Stomach (tissue), 8 donors: ENCODE measurements at regions not wholly inside any gene's neighbourhood (a gene's known extent, or its start where the extent isn't known, plus 50 kb on each side); places are given as distances from the start of the nearest gene placed in this dataset.

Source experiments
- DNase-seq, 2 donors: peaks; one replicate each; pipeline versions ENCODE4 v3.0.0 to v3.0.0-alpha.2; 2013 to 2019
- H3K27ac ChIP-seq, 5 donors: fragments of 200-600 bp in 4 of 5; sonication (generic) in 4 of 5; one replicate each; pipeline ENCODE4 v1.5.1; 2013 to 2019; ENCODE audit warnings: mild to moderate bottlenecking in 1 of 5, moderate library complexity in 1 of 5
- H3K27me3 ChIP-seq, 3 donors: fragments of 200-600 bp; sonication (generic); one replicate each; pipeline ENCODE4 v1.5.1; 2017 to 2019; ENCODE audit warnings: mixed run types in 1 of 3
- H3K36me3 ChIP-seq, 4 donors: fragments of 200-600 bp; sonication (generic); 1 replicate in 3 of 4; 2 replicates in 1 of 4; pipeline ENCODE4 v1.5.1; 2016 to 2019
- H3K4me1 ChIP-seq, 4 donors: fragments of 200-600 bp; sonication (generic); one replicate each; pipeline ENCODE4 v1.5.1; 2016 to 2019
- H3K4me3 ChIP-seq, 4 donors: fragments of 200-600 bp; sonication (generic) in 3 of 4; one replicate each; pipeline ENCODE4 v1.5.1; 2016 to 2019; ENCODE audit warnings: mild to moderate bottlenecking in 1 of 4
- H3K9me3 ChIP-seq, 4 donors: fragments of 200-600 bp; sonication (generic); one replicate each; pipeline ENCODE4 v1.5.1; 2016 to 2019
- EP300 ChIP-seq: sonication (generic); formaldehyde crosslinking; IDR thresholded peaks from one replicate; pipeline ENCODE4 v1.6.1; 2017; ENCODE audit warnings: antibody characterized with exemption
- POLR2A ChIP-seq, 4 donors: fragments of 450-650 bp; IDR thresholded peaks; one replicate each; pipeline ENCODE4 v1.6.1; 2016; ENCODE audit warnings: antibody characterized with exemption in 4 of 4, control low read depth in 2 of 4, mild to moderate bottlenecking in 1 of 4, moderate library complexity in 1 of 4
- POLR2AphosphoS5 ChIP-seq, 3 donors: sonication (generic); formaldehyde crosslinking; IDR thresholded peaks; one replicate each; pipeline ENCODE4 v1.6.1; 2016; ENCODE audit warnings: antibody characterized with exemption in 3 of 3
- WGBS, 5 donors: extraction: QIAGEN DNeasy Blood & Tissue Kit in 3 of 5; methylation state at CpG; one replicate each; pipeline versions ENCODE4 v1.1.5 to v1.1.7; 2013 to 2018; 5-methylcytosine and 5-hydroxymethylcytosine counted together
- intact Hi-C: fragments of 100-400 bp; cut with DNase I; formaldehyde crosslinking; loops from one replicate; pipeline ENCODE4 v1.15.1; 2023; ENCODE audit warnings: low total_unique reads
- TF ChIP-seq, protein P1 (sequence below), 7 experiments: fragments of 450-650 bp in 4 of 7; fragments of 200-600 bp in 3 of 7; sonication (generic) in 3 of 7; IDR thresholded peaks; one replicate each; pipeline ENCODE4 v1.5.1; 2016 to 2019; ENCODE audit warnings: antibody characterized with exemption in 7 of 7, control low read depth in 2 of 7, mild to moderate bottlenecking in 1 of 7
- donor health status: healthy with polysubstance abuse.
- donor health status: Bipolar disorder and iron deficiency.
- donor health status: healthy.

DNA sequence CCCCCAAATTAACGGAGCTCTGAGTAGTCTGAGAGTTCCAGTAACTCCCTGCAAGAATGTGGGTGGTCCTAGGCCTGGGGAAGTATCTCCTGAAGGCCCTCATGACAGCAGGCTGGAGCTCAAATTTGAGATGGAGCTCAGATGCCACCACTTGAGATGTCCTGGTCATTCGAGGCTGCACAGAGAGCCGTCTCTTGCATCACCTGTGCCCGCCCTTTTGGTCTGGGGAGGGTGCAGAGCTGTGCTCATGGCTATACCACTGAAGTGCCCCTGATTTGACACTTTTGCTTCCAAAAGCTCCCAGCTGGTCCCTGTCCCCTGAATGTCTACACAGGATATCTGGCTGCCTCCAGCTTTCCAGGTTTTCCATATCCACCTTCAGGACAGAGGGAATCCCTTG, 214.0 kb upstream of the B3GAT1 start:
- Histone ChIP-seq H3K36me3 (no peaks in the 10 kb centered on the region), H3K27me3 (peaks cover 0 to 23% (median 0%) of the 10 kb centered on the region in 3 donors), H3K27ac (no peak overlapping the region), H3K4me3 (no peak overlapping the region), H3K9me3 (no peaks in the 10 kb centered on the region), H3K4me1 (no peaks in the 10 kb centered on the region)
- TF ChIP-seq, protein P1, sequence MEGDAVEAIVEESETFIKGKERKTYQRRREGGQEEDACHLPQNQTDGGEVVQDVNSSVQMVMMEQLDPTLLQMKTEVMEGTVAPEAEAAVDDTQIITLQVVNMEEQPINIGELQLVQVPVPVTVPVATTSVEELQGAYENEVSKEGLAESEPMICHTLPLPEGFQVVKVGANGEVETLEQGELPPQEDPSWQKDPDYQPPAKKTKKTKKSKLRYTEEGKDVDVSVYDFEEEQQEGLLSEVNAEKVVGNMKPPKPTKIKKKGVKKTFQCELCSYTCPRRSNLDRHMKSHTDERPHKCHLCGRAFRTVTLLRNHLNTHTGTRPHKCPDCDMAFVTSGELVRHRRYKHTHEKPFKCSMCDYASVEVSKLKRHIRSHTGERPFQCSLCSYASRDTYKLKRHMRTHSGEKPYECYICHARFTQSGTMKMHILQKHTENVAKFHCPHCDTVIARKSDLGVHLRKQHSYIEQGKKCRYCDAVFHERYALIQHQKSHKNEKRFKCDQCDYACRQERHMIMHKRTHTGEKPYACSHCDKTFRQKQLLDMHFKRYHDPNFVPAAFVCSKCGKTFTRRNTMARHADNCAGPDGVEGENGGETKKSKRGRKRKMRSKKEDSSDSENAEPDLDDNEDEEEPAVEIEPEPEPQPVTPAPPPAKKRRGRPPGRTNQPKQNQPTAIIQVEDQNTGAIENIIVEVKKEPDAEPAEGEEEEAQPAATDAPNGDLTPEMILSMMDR (IDR thresholded peaks at IDR 0.05): no peak
- no peak for TF ChIP-seq EP300
- no peak for TF ChIP-seq POLR2AphosphoS5 (IDR thresholded peaks at IDR 0.05)
- 67 to 83% (median 71%) methylated on average over 1 to 4 of the region's 4 CpGs for WGBS, 5 donors
- DNase-seq: no peak
- intact Hi-C loops: no loop called here

DNA sequence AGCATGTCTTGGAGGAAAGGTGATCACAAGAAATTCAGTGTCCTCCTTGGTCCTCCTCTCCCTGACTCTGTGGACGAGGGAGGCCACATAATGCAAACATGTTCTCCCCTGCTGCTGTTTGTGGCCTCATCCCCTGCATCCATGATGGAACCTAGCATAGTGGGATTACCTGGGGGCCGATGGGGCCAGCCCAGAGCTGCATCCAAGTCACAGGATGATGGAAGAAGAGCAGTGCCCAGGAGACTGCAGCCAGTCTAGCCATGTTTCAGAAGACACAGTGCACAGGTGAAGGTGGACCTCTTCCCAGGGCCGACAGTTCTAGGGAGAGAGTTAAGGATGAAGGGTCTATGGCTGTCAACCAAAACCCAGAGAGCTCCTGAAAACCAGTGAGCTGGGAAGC, 213.6 kb upstream of the B3GAT1 start:
- intact Hi-C loops: no loop called here
- no peaks in the 10 kb centered on the region for H3K9me3 ChIP-seq
- H3K36me3 ChIP-seq: no peaks in the 10 kb centered on the region
- no peak for DNase-seq
- 52 to 78% (median 69%) methylated on average over 3 of the region's 3 CpGs for WGBS, 5 donors
- H3K4me1 ChIP-seq: no peaks in the 10 kb centered on the region
- H3K4me3 ChIP-seq: no peak overlapping the region
- no peak overlapping the region for H3K27ac ChIP-seq
- no peak for TF ChIP-seq EP300
- no peak for TF ChIP-seq POLR2A (IDR thresholded peaks at IDR 0.05)
- no peak for TF ChIP-seq POLR2AphosphoS5 (IDR thresholded peaks at IDR 0.05)
- TF ChIP-seq, protein P1 (IDR thresholded peaks at IDR 0.05): no peak
- peaks cover 0 to 23% (median 0%) of the 10 kb centered on the region in 3 donors for H3K27me3 ChIP-seq

DNA sequence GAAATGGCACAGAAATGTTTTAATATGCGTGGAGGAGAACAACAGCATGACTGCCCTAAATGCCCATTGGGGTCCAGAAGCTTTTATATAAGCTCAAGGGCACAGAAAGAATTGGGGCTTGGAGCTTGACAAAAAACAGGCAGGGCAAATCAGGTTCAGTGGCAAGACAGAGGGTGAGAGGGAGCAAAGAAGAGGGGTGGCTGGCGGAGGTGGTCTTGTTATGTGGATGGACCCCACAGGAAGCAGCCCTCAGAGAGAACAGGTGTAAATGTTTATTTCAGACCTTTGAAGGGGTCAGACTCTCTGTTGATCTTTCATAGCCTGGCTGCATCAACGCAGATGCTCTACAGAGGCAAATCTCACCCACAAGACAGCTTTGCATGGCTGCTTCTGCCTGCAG, 213.1 kb upstream of the B3GAT1 start:
- no peaks in the 10 kb centered on the region for H3K4me1 ChIP-seq
- H3K27ac ChIP-seq: no peak overlapping the region
- no peaks in the 10 kb centered on the region for H3K9me3 ChIP-seq
- no peak overlapping the region for H3K4me3 ChIP-seq
- H3K36me3 ChIP-seq: no peaks in the 10 kb centered on the region
- peaks cover 0 to 23% (median 0%) of the 10 kb centered on the region in 3 donors for H3K27me3 ChIP-seq
- TF ChIP-seq, protein P1 (IDR thresholded peaks at IDR 0.05): no peak
- TF ChIP-seq POLR2AphosphoS5 (IDR thresholded peaks at IDR 0.05): no peak
- TF ChIP-seq POLR2A (IDR thresholded peaks at IDR 0.05): no peak
- TF ChIP-seq EP300: no peak
- WGBS, 5 donors: 64 to 83% (median 75%) methylated on average over 3 of the region's 3 CpGs
- no peak for DNase-seq
- intact Hi-C loops: no loop called here

DNA sequence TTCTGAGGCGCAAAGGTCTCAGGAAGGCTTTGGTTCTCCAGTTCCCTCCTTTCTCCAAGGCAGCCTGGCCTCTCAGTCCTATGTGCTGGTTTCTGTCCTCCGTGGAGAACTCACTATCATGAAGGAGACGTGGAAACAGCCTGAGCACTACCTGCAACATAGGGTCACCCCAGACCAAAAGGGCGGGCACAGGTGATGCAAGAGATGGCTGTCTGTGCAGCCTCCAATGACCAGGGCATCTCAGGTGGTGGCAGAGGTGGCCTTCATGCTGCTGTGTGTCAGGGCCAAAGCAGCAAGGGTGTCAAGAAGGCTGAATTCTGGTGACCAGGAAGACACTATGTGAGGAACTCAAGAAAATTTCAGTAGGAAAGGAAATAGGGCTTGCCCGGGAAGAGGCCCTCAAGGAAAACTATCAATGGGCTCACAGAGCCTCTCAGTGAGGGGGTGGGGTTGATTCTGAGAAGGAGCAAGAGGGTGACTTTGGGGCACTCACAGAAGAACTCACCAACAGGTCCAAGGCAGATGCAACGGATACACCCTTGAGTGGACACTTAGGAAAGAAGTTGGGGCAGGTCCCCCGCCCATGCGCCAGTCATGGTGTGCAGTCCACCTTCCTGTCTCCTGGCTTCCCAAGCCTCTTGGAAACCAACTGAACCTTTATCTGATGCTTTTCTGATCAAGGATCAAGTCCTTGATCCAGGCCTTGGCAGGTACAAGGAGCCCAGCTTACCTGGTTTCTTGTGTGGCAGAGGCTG, 212.3 kb upstream of the B3GAT1 start:
- 83 to 93% (median 87%) methylated on average over 8 of the region's 8 CpGs for WGBS, 5 donors

More for the DNA sequence above, 212.3 kb upstream of the B3GAT1 start:
- no peaks in the 10 kb centered on the region for H3K9me3 ChIP-seq
- DNase-seq: no peak
- H3K4me1 ChIP-seq: no peaks in the 10 kb centered on the region
- no peak overlapping the region for H3K4me3 ChIP-seq
- peaks cover 0 to 23% (median 0%) of the 10 kb centered on the region in 3 donors for H3K27me3 ChIP-seq
- no peak for TF ChIP-seq POLR2AphosphoS5 (IDR thresholded peaks at IDR 0.05)
- no peak for TF ChIP-seq POLR2A (IDR thresholded peaks at IDR 0.05)
- TF ChIP-seq, protein P1 (IDR thresholded peaks at IDR 0.05): no peak
- TF ChIP-seq EP300: no peak
- H3K27ac ChIP-seq: no peak overlapping the region
- intact Hi-C loops: no loop called here
- H3K36me3 ChIP-seq: no peaks in the 10 kb centered on the region
